ENCODE measurements at regions not wholly inside any gene's neighbourhood (a gene's known extent, or its start where the extent isn't known, plus 50 kb on each side); places are given as distances from the start of the nearest gene placed in this dataset.

DNA sequence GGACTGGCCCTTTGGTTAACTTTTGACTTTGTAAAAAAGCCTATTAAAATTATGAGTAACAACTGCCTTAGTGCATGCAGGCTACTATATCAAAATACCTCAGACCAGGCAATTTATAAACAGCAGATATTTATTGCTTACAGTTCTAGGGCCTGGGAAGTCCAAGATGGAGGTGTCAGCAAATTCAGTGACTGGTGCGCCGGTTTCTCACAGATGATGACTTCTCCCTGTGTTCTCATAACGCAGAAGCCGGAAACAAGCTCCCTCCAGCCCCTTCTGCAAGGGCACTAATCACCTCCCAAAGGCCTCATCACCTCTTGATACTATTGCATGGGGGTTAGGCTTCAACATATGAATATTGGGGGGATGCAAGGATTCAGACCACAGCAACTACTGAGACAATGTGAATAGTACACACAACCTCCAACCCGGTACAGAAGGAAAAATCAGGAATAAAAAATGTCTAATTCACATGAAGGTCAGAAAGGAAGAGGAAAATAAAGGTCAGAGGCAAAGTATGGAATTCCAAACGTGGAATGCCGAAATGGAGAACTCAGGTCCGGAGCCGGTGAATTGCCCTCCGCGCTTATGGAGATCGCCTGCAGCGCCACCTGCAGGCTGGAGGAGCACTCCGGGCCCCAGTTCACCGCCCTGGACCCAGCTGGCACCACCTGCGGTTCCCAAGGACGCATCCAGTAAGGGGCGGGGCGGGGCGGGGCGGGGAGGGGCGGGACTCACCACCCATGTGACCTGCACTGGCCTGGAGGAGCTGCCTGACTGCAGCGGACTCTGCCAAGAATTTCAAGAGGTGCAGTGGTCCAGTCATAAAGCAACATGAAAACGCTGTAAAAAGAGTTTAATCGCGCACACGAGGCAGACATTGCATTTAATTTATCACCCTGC is 203.4 kb downstream of the KIF26A start:
- DNase-seq: no peak

DNA sequence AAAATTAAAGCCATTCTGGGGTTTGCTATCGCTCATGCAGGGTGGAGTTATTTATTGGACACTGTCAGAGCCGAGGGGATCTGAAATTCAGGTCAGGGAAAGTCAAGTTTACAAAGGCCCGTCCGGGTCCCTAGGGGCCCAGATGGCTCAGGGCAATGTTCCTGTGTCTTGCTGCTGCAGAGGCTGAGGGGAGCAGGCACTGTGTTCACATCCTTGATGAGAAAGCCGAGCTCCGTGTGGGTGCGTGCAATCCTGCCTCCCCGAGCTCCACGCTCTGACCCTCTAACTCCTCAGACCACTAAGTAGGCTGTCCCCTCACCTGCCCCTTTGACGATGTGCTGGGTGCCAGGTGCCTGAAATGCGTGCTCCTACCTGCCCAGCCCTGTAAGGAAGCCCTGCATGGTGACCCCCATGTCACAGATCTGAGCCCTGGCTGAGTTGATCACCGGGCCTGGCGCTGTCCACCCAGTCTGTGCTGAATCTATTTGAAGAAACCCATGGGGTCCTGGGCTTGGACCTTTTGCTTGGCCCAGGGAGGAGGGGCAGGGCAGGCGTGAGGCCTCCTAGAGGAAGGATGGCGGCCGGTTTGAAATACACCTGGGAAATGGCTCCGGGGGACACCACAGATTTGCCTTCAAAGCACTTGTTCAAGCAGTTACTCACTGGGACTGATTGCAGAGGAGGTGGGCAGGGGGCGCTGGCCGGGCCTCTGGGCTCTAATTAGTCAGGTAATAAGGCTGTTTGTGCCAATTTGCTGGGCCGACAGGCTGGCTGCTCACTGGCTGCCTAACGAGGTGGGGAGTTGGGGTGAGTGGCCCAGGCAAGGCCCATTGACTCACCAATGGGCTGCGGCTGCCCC is 204.3 kb downstream of the KIF26A start:
- no peak for DNase-seq

GRCh38 chr14:104343294-104343625 is 204.9 kb downstream of the KIF26A start:
- no peak for DNase-seq

- DNase-seq: no peak
These were observed 205.6 kb downstream of the KIF26A start for GRCh38 chr14:104343690-104344640.

DNA sequence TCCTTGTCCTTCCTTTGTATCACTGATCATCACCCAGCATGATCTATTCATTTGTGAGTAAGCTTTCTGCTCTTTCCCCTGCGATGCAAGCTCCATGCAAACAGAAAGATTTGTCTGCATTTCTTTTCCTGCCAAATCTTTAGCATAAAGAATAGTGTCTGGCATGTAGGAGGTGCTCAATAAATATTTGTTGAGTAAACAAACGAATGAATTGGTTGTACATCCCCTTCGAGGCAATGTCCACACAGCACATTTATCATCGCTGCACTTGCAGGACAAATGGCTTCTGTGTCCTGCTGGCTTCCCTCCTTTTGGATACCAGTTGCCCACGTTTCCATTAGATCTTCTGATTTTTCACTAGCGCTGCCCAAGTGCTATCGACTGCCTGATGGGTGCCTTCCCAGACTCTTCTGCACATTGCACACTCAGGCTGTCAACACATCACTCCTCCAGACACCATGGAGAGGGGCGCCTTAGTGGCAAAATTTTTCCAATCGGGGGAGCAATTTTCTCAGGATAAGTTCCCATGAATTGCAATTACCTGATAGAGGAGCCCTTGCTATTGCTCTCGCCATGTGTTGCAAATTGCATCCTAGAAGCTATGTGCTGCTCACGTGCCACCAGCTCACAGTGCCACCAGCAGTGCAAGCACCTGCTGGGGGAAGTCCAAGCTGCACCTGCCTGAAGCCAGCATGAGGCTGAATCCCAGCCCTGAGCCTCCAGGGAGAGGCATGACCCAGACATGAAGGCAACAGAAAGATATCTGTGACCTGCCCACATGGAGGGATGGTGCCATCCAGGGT is 206.6 kb downstream of the KIF26A start:
- DNase-seq: no peak

GRCh38 chr14:104345621-104346462 is 207.5 kb downstream of the KIF26A start:
- no peak for DNase-seq

DNA sequence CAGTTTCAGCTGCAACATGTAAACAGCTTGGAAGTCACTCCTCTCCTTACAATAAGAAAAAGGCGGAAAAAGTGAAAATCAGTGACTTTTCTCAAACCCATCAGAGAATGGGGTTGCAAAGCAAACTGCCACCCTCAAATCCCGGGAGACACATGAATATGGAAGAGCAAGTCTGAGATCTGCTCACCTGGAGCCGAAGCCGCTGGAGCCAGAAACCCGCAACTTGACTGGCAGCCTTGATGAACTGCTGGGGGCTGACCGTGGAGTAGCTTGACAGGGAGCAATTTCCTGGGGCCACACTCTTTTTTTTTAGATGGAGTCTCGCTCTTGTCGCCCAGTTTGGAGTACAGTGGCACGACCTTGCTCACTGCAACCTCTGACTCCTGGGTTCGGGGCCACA is 208.2 kb downstream of the KIF26A start:
- no peak for DNase-seq

DNA sequence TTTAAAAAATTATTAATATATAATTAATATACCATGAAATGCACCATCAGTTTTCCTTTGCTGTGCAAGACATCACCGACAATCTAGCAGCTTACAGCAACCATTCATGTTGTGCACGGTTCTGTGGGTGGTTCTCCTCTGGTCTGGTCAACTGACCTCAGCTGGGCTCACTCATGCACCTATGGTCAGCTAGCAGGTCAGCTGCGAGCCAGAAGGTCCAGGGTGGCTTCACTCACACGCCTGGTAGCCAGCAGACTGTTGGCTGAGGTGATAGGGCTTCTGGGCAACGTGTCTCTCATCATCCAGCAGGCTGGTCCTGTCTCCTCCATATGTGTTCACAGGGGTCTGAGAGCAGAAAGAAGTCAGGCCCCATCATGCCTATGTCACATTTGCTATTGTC is 210.4 kb downstream of the KIF26A start:
- no peak for DNase-seq

- DNase-seq: no peak
These were observed 211.6 kb downstream of the KIF26A start for GRCh38 chr14:104349950-104350349.

DNA sequence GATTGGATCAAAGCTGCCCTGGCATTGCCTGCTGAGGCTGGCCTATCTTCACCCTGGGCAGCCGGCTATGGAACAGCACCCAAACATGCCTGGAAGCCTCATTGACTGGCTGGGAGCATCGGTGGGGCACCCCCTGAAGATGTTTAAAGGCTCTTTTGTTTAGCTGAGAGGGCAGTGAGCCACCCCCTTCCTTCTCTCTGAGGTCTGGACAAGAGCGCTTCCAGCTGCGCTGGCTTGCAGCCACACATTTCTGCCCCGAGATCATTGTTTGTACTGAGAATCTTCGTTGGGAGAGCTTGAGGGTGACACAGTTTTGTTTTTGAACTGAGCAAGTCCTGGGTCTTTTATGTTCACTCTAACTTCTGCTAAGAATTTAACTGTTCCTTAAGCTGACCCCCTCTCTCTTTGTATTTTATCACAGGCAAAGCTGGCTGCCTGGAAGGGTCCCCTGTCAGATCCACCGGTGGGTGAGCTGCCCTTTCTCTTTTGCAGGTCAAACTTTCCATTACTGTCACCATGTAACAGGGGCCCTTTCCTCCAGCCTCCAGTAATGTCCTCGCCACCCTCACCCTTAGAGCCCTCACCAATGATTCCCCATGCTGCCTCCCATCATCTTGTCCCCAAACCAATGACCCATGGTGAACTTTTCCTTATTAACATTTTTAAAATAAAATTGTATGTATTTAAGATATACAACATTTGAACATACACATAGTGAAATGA is 212.2 kb downstream of the KIF26A start:
- DNase-seq: peak; percentile 69

DNA sequence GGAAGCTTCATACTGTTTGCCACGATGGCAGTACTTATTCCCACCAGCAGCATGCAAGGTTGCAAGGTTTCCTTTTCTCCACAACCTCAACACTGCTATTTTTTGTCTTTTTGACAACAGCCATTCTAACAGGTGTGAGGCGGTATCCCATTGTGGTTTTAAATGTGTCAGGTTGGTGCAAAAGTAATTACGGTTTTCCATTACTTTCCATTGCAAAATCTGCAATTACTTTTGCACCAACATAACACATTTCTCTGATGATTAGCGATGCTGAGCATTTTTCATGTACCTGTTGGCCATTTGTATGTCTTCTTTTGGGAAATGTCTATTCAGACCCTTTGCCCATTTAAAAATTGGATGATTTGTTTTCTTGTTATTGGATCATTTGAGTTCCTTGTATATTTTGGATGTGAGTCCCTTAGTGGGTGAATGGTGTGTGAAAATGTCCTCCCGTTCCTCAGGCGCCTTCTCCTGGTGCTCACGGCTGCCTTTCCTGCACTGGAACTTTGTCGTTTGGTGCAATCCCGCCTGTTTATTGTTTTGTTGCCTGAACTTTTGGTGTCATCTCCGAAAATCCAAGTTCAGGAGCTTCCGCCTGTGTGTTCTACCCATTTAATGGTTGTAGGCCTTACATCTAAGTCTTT is 213.6 kb downstream of the KIF26A start:
- no peak for DNase-seq

GRCh38 chr14:104352493-104353220 is 214.3 kb downstream of the KIF26A start:
- DNase-seq: no peak

GRCh38 chr14:104353221-104353920 is 215.0 kb downstream of the KIF26A start:
- DNase-seq: no peak

DNA sequence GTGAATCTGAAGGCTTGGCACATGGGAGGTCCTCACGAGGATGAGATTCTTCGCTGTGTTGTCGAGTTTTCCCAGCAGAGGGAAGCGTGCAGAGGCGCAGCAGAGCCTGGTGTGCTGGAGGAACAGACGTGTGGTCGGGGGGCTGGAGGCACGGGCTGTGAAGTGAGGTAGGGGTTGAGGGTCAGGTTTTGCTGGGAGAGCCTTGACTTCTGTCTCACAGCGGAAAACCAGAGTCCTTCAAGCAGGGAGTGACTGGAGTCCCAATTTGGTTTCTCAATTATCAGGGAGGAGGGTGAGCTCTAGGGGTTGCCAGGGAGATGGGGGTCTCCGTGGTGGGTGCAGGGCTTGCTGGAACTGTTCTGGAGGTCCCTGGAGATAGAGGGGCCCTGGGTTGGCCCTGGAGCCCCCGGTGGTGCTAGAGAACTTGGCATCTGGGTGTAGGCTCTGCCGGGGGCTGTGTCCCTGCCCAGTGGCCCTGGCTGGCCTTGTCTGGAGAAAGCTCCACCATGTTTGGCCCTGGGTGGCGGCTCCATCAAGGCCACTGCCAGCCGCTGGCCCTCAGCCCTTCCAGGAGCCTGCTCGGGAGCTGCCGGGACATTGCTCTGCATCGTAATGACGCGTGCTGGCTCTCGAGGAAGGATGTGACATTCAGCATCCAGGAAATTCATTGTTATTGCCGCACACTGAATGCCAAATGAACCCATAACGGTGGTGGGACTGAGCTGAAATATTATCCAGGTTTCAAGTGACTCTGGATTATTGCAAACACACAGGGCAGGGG is 215.7 kb downstream of the KIF26A start:
- DNase-seq: peak; percentile 13

DNA sequence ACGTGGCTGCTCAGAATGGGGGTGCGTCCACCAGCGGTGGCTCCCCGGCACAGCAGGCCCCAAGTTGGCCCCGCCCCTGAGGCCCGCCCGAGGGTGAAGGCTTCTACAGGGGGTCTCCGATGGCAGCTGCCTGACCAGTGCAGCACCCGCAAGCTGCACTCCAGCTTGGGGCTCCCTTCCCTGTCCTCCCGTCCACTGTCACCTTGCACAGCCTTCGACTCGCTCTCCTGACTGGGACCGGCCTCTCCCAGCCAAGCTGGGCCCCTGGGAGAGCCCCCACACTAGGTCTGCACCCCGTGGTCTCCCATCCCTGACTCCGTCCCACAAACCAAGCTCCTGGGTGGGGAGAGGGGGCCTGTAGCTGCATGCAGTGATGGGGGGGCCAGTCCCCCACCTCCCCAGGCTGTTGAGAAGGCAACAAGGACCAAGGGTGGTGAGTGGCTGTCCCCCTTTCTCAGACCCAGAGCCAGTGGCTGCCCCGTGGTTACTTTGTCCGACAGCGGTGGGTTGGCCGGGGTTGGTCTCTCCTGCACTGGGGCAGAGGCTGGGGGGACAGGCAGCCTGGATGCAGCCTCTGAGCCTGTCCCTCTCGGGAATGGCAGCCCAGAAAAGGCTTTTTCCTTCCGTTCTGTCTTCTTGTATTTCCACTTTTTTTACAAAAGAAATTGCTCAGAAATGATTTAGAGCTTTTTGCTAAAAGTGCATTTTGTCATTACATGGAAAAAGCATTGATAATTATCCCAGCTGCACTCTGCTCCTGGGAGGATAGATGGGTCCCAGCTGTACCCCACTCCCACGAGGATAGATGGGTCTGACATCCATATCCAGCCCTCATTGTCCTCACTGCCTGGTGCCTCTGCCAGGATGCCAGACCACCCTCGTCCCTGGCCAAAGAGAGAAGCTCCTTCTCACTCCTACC is 217.0 kb downstream of the KIF26A start:
- no peak for DNase-seq

All from muscle of arm (tissue), 1 donor.